HepG2 (cell line): ENCODE measurements at regions not wholly inside any gene's neighbourhood (a gene's known extent, or its start where the extent isn't known, plus 50 kb on each side); places are given as distances from the start of the nearest gene placed in this dataset.

ENCODE experiments used
- ARNTL ChIP-seq: sonication (generic); formaldehyde crosslinking; IDR thresholded peaks from 2 replicates; pipeline ENCODE4 v1.4.0; 2020; ENCODE audit warnings: mild to moderate bottlenecking, missing genetic modification reagents
- CTCF ChIP-seq: sonication (generic); formaldehyde crosslinking; IDR thresholded peaks from 2 replicates; pipeline ENCODE4 v1.5.0; 2020; ENCODE audit warnings: mild to moderate bottlenecking, missing genetic modification reagents, moderate library complexity
- POLR2AphosphoS5 ChIP-seq: IDR thresholded peaks from 2 replicates; pipeline ENCODE4 v1.6.1; 2012; ENCODE audit warnings: low read depth, low read length
- ZBTB26 ChIP-seq: IDR thresholded peaks from 2 replicates; pipeline ENCODE4 v1.6.1; 2016; ENCODE audit warnings: missing compliant biosample characterization, missing genetic modification reagents, borderline replicate concordance
- ZFP41 ChIP-seq: sonication (generic); formaldehyde crosslinking; IDR thresholded peaks from 2 replicates; pipeline ENCODE4 v1.4.0; 2020; ENCODE audit warnings: mild to moderate bottlenecking, missing genetic modification reagents, borderline replicate concordance

DNA sequence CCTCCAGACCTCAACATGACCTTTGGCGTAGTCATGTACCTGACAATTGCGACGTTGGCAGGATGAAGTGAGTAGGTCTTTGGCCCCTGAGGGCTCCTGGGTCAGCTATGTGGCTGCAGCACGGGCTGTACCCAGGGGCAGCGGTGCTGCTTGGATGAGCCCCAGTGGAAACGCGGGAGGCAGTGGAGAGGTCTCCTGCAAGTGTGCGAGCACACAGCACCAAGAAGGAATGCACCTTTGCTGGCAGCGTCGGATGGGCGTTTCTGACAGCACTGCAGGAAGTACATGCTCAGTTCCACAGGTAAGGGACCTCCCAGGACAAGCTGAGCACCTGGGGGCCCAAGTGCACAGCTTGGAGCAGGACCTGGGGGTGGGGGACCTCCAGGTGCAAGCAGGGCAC is 67.4 kb upstream of the UNC13C start:
- TF ChIP-seq CTCF (CRISPR knock-in tag), result no peak
- TF ChIP-seq POLR2AphosphoS5, result no peak
- TF ChIP-seq ZBTB26 (CRISPR knock-in tag), result no peak
- no peak for TF ChIP-seq ARNTL (CRISPR knock-in tag)
- no peak for TF ChIP-seq ZFP41 (CRISPR knock-in tag)
